Activated CD4-positive, alpha-beta T cell treated with anti-CD3 and anti-CD28 coated beads, Interleukin-2, amount 10 ng/mL, durations not matched to agents 7 days and 5 days (primary cell): ENCODE measurements at regions not wholly inside any gene's neighbourhood (a gene's known extent, or its start where the extent isn't known, plus 50 kb on each side); places are given as distances from the start of the nearest gene placed in this dataset.
A peak's percentile ranks its signal among the peaks of the same experiment; 100 is the strongest.
"Not testable (repeated sequence)": the region's sequence is repeated elsewhere in the genome, so short reads cannot be mapped to it uniquely, and the experiment has no call there.

ENCODE experiments used
- CTCF ChIA-PET: fragments of 350-600 bp; sonication (Branson Sonifier 250); formaldehyde crosslinking; loops from one replicate; lab custom pipeline; 2021; ENCODE audit warnings: antibody characterized with exemption; lab: Charles Lee
- POLR2A ChIA-PET: fragments of 350-600 bp; sonication (Branson Sonifier 250); formaldehyde crosslinking; loops from one replicate; lab custom pipeline; 2021; ENCODE audit warnings: antibody characterized with exemption; lab: Charles Lee
- DNase-seq: peaks from one replicate; pipeline ENCODE4 v3.0.0-alpha.2; 2020
- H3K27ac Mint-ChIP-seq: one replicate; pipeline ENCODE4 v1.8.0; 2021; ENCODE audit warnings: mild to moderate bottlenecking, moderate library complexity, mixed read lengths
- H3K27me3 Mint-ChIP-seq: one replicate; pipeline ENCODE4 v1.8.0; 2021; ENCODE audit warnings: mixed read lengths
- H3K36me3 Mint-ChIP-seq: one replicate; pipeline ENCODE4 v1.8.0; 2021; ENCODE audit warnings: low read depth, mixed read lengths
- H3K4me1 Mint-ChIP-seq: one replicate; pipeline ENCODE4 v1.8.0; 2021; ENCODE audit warnings: mixed read lengths
- H3K4me3 Mint-ChIP-seq: one replicate; pipeline ENCODE4 v1.8.0; 2021; ENCODE audit warnings: mild to moderate bottlenecking, moderate library complexity, mixed read lengths
- H3K9me3 Mint-ChIP-seq: one replicate; pipeline ENCODE4 v1.8.0; 2021; ENCODE audit warnings: mixed read lengths

DNA sequence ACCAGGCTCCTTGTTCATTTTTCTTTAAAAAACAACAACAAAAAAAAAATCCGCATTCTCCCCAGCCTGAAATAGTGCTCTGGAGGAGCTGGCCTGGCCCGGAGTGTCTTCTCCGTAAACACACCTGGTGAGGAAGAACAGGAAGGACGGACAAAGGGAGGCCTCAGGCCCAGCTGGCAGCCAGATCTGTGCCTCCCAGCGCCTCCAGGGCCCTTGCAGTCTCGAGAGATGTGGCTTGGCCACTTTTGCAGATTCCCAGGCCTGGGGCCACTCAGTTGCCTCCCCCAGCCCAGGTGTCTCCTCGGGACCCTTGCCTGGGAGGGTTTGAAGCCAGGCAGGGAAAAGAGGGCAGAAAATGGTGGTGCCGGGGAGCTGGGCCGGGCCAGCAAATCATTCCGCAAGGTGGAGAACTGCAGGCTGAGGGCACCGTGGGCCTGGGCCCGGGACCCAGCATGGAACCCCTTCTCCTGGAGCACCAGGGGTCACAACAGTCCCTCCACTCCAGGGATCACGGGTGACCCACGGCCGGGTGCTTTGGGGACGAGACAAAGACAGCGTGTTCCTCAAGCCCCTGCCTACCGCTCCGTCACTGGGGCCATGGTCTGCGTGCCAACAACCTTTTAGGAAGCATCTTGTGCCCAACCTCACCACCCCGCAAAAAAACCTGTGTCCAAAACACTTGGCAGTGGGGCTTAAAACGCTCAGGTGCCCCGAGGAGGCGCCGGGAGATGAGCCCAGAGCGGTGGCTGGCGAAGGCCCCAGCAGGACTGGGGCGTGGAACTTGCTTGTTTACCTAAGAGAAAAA lies 67.1 kb upstream of the WNT7B start:
- ChIA-PET CTCF (no interaction called here), POLR2A (no interaction called here)
- peak overlapping the region; percentile 75 for H3K4me3 Mint-ChIP-seq
- DNase-seq, result no peak
- H3K4me1 Mint-ChIP-seq, result peaks cover 18% of the 10 kb centered on the region
- peaks cover 2% of the 10 kb centered on the region for H3K27me3 Mint-ChIP-seq
- H3K27ac Mint-ChIP-seq, result peak overlapping the region; percentile 85
- H3K9me3 Mint-ChIP-seq, result no peaks in the 10 kb centered on the region
- no peaks in the 10 kb centered on the region for H3K36me3 Mint-ChIP-seq

DNA sequence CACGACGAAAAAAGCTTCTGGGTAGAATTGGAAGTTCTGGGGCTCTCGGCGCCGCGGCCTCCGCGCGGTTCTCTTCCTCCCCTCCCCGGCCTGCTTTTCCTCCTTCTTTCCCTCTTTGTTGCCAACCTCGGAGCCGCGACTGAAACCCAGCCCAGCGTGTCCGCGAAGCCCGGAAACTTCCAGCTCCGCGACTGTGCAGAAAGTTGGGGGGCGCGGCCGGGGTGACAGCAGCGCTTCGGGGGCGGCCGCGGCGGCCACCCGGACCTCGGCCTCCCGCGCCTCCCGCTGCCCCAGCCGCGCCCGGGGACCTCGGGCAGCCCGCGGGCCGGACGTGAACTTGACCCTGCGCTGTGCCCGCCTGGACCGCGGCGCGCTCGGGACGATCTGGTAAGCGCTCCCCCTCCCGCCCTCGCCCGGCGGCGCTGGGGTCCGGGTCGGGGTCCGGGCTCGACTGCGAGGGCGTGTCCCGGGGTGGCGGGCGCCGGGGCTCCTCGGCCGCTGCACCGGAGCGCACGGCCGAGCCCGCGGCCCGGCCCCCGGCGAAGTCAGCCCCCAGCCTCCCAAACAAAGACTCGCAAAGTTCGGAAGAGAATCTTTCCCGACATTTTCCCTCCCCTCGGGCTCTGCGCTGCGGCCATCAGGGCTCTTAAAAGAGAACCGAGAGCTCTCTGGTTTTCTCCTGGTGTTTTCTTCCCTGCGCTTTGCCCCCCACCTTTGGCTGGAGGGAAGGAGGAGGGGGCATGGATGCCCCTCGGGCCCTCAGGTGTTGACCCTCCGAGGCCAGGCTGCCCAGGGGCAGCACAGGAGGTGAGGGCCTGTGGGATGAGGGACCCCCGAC lies 67.9 kb upstream of the WNT7B start:
- peak; percentile 37 for DNase-seq
- Mint-ChIP-seq H3K27ac (peak overlapping the region; percentile 85), H3K9me3 (no peaks in the 10 kb centered on the region), H3K27me3 (peaks cover 2% of the 10 kb centered on the region), H3K4me1 (peaks cover 17% of the 10 kb centered on the region), H3K4me3 (peak overlapping the region; percentile 75), H3K36me3 (no peaks in the 10 kb centered on the region)
- CTCF ChIA-PET, result no interaction called here
- POLR2A ChIA-PET, result interaction anchor here (0.6 kb wide), 1 partner anchor 27 kb away, joined by 3 read pairs; no protein-coding TSS in a partner anchor

DNA sequence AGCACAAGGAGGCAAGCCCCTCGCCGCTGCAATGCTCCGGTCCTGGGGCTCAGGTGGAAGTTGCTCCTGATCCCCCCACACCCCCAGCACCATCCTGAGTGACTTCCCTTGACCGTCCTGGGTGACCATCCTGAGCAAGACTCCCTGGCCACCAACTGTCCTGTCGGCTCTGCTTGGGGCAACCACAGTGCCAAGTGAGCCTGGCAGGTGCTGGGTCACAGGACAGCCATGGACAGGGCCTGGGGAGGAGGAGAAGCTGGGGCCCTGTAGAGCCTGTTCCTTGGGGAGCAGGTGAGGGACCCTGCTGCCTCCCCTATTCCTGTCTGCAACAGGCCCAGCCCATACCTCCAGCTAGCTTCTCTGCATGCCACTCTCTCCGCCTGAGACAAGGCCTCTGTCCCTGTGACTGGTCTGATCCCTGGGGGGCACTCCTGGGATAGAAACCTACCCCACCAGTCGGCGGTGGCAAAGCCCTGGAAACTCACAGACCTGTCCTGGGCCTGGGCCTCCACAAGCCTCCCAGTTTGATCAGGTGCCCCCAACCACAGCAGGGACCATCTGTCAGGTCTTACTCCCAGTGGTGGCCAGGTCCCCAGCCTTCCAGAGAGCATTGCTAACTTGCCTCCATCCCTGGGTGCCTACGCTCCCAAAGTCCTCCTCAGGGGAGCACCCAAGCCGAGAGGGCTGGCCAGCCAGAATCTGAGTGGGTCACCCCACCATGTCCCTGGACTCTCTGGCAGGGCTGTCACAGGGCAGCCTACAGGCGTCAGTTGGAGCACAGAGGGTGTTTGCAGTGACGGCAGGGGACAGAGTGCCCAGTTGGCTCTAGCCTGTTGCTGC lies 68.7 kb upstream of the WNT7B start:
- H3K36me3 Mint-ChIP-seq, result no peaks in the 10 kb centered on the region
- no peak for DNase-seq
- H3K4me3 Mint-ChIP-seq, result peak overlapping the region; percentile 63
- H3K4me1 Mint-ChIP-seq, result peaks cover 17% of the 10 kb centered on the region
- CTCF ChIA-PET, result interaction anchor here (0.5 to 2.1 kb wide), 2 partner anchors 9 to 21 kb away, joined by 3 to 8 read pairs; no protein-coding TSS in a partner anchor
- H3K27me3 Mint-ChIP-seq, result peaks cover 2% of the 10 kb centered on the region
- POLR2A ChIA-PET, result no interaction called here
- no peaks in the 10 kb centered on the region for H3K9me3 Mint-ChIP-seq
- peak overlapping the region; percentile 46 for H3K27ac Mint-ChIP-seq

DNA sequence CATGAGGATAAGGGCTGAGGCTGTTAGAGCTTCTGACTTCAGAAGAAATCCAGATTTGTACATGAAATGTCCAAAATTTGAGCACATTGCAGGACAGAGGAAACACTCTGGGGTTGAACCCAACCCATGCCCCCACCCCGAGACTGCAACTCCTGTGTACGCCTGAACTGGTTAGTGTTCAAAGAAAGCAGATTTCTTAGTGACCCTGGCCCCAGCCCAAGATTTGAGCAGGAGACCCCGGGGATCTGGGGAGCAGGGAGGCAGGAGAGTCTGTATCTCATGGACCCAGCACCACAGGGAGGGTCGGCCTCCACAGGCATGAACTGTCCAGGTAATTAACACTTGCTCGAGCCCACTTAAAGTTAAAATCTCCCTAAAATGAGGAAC lies 69.3 kb upstream of the WNT7B start:
- Mint-ChIP-seq H3K4me1 (peaks cover 20% of the 10 kb centered on the region), H3K4me3 (no peak overlapping the region), H3K36me3 (no peaks in the 10 kb centered on the region), H3K9me3 (no peaks in the 10 kb centered on the region), H3K27ac (peak overlapping the region; percentile 52), H3K27me3 (peaks cover 2% of the 10 kb centered on the region)
- DNase-seq, result no peak
- ChIA-PET POLR2A (no interaction called here), CTCF (interaction anchor here (0.6 to 2.1 kb wide), 2 partner anchors 10 to 1530 kb away, joined by 3 to 8 read pairs; no protein-coding TSS in a partner anchor)

DNA sequence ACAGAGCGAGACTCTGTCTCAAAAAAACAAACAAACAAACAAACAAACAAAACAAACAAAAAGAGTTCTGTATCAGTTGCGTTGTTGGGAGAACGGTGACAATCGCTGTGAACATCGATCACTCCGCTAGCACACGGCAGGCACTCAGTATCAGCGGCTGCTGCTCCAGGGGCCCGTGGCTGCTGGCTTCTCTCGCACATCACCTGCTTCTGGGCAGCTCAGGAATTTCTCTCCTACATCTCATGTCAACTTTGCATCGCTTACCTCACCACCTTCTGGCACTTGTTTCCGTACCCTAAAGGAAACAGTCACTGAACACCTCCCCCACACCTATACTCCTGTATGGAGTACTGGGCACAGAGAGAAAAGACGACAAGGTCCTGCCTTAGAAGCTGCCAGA lies 70.3 kb upstream of the WNT7B start:
- ChIA-PET POLR2A (no interaction called here), CTCF (interaction anchor here (0.6 to 2.1 kb wide), 2 partner anchors 11 to 1531 kb away, joined by 3 to 8 read pairs; no protein-coding TSS in a partner anchor)
- no peak overlapping the region for H3K27ac Mint-ChIP-seq
- H3K27me3 Mint-ChIP-seq, result peaks cover 2% of the 10 kb centered on the region
- H3K36me3 Mint-ChIP-seq, result no peaks in the 10 kb centered on the region
- H3K4me3 Mint-ChIP-seq, result no peak overlapping the region
- H3K9me3 Mint-ChIP-seq, result no peaks in the 10 kb centered on the region
- no peak for DNase-seq
- H3K4me1 Mint-ChIP-seq, result peaks cover 25% of the 10 kb centered on the region

DNA sequence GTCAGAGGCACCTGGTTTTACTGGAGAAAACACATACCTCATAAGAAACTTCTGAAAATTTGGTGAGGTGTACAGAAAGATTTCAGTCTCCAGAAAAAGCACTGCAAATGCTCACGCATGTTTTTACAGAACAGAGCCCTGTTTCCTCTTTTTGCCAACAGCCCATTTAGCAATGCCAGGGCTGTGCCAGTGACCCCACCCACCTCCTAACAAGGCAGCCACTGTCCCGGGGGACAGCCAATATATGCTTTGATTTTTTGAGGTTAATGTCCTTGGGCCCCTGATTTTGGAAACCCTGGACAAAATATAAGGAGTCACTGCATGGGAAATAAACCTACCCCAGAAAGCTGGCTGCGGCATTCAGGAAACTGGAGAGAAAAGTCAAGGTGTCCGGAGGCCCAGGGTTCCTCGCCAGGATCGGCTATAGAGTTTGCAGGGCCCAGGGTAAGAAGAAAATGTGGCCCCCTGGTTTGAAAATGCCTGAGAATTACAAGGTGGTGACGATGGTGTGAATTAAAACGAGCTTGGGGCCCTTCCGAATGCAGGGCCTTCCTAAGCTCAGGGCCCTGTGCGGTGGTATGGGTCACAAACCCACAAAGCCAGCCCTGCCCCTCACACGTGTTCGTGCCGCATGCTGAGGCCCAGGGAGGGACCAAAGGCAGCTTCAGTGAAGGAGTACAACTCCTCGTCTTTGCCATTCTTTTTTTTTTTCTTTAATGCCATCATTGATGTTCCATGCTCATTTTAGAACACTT lies 71.1 kb upstream of the WNT7B start:
- Mint-ChIP-seq H3K36me3 (no peaks in the 10 kb centered on the region), H3K4me3 (no peak overlapping the region), H3K9me3 (no peaks in the 10 kb centered on the region), H3K27ac (no peak overlapping the region), H3K27me3 (peaks cover 2% of the 10 kb centered on the region), H3K4me1 (peaks cover 29% of the 10 kb centered on the region)
- ChIA-PET POLR2A (no interaction called here), CTCF (interaction anchor here (0.6 kb wide), 2 partner anchors 15 to 101 kb away, joined by 3 read pairs; no protein-coding TSS in a partner anchor)
- DNase-seq, result no peak

DNA sequence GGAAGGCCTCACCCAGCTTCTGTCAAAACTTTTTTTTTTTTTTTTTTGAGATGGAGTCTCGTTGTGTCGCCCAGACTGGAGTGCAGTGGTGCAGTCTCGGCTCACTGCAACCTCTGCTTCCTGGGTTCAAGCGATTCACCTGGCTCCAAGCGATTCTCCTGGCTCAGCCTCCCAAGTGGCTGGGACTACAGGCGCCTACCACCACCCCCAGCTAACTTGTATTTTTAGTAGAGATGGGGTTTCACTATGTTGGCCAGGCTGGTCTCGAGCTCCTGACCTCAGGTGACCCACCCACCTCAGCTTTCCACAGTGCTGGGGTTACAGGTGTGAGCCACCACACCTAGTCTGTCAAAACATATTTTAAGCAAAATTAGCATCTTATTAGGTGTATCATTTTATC lies 71.7 kb upstream of the WNT7B start:
- H3K4me3 Mint-ChIP-seq, H3K36me3 Mint-ChIP-seq, POLR2A ChIA-PET, H3K27ac Mint-ChIP-seq, H3K27me3 Mint-ChIP-seq, H3K9me3 Mint-ChIP-seq, DNase-seq: not testable (repeated sequence)
- CTCF ChIA-PET, result interaction anchor here (0.6 kb wide), 1 partner anchor 100 kb away, joined by 3 read pairs; no protein-coding TSS in a partner anchor
- peaks cover 27% of the 10 kb centered on the region for H3K4me1 Mint-ChIP-seq

DNA sequence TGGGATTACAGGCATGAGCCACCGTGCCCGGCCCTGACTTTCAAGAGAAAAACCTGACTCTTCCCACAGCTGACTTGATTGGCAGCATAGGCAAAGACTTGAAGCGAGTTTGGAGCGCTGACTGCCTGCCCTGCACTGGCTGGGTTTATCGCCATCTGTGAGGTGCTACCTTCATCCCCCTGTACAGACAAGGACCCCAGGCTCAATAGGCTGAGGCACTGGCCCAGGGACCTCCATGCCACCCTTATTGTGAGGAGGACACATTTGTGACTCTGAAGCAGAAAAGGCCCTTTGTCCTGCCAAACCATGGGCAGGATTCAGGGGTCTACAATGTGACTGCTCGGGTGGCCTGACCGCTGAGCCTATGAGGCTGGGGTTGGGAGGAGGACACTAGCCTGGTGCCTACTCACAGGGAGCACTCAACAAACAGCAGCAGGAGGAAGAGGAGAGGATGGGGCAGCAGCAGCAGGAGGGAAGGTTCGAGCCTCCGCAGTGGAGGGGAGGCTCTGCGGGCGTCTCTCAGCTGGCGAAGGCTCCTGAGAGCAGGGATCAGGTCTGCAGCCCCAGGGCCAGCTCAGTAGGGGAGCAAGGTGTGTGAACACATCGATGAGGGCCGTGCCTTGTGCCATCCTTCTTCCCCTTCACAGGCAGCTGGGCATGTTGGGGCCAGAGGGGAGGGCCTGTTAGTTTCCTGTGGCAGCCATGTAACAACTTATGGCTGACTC lies 72.9 kb upstream of the WNT7B start:
- Mint-ChIP-seq H3K4me3 (no peak overlapping the region), H3K27me3 (peaks cover 2% of the 10 kb centered on the region), H3K27ac (no peak overlapping the region), H3K36me3 (no peaks in the 10 kb centered on the region), H3K4me1 (peaks cover 23% of the 10 kb centered on the region), H3K9me3 (no peaks in the 10 kb centered on the region)
- ChIA-PET POLR2A (no interaction called here), CTCF (no interaction called here)
- no peak for DNase-seq

DNA sequence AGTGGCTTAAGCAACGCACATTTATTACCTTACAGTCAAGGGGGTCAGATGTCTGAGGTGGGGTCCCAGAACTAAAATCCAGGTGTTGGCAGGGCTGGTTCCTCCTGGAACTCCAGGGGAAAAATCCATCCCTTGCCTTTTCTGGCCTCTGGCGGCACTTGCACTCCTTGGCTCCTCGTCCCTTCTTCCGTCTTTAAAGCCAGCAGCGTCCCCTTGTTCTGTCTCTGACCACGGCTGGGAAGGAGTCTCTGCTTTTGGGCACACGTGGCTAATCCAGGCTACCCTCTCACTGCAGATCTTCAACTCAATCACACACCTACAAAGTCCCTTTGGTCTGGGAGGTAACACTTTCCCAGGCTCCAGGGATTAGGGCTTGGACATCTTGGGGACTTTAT lies 73.5 kb upstream of the WNT7B start:
- no peak overlapping the region for H3K4me3 Mint-ChIP-seq
- H3K36me3 Mint-ChIP-seq, result no peaks in the 10 kb centered on the region
- ChIA-PET CTCF (no interaction called here), POLR2A (no interaction called here)
- DNase-seq, result no peak
- H3K27ac Mint-ChIP-seq, result no peak overlapping the region
- H3K4me1 Mint-ChIP-seq, result peaks cover 29% of the 10 kb centered on the region
- H3K27me3 Mint-ChIP-seq, result peaks cover 2% of the 10 kb centered on the region
- H3K9me3 Mint-ChIP-seq, result no peaks in the 10 kb centered on the region

DNA sequence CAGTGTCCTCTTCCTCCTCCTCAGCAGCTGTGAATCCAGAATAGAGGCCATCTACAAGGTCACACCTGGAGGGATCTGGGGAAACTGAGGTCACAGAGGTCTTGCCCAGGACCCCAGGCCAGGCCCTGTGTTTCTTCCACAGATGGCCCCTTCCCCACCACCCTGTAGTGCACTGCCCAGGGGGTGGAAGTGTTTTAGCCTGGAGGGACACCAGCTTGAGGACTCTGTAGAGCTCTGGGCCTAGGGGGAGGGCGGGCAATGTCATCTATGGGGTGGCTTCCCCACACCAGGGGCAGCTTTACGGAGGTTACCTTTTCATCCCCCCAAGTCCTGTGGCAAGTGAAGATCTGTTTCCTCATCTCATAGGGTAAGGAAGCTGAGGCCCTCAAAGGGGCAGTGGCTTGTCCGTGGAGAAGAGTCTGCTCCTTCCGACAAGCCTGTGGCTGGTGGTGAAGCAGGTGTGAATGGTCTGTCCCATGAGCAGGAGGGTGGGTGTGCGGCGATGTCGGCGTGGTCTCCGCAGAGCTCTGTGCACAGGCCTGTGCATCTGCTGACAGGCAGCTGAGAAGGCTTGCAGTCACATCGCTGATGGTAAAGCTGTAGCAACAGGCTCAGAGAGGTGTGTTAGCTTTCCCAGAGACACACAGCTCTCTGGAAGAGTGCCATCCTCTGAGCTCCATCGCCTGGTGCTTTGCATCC lies 74.1 kb upstream of the WNT7B start:
- ChIA-PET POLR2A (no interaction called here), CTCF (interaction anchor here (0.9 to 1.5 kb wide), 3 partner anchors 37 to 45 kb away, joined by 3 to 4 read pairs (median 3); no protein-coding TSS in a partner anchor)
- DNase-seq, result no peak
- H3K9me3 Mint-ChIP-seq, result no peaks in the 10 kb centered on the region
- peak overlapping the region; percentile 97 for H3K27ac Mint-ChIP-seq
- H3K36me3 Mint-ChIP-seq, result no peaks in the 10 kb centered on the region
- H3K4me3 Mint-ChIP-seq, result no peak overlapping the region
- peaks cover 2% of the 10 kb centered on the region for H3K27me3 Mint-ChIP-seq
- peaks cover 34% of the 10 kb centered on the region for H3K4me1 Mint-ChIP-seq

DNA sequence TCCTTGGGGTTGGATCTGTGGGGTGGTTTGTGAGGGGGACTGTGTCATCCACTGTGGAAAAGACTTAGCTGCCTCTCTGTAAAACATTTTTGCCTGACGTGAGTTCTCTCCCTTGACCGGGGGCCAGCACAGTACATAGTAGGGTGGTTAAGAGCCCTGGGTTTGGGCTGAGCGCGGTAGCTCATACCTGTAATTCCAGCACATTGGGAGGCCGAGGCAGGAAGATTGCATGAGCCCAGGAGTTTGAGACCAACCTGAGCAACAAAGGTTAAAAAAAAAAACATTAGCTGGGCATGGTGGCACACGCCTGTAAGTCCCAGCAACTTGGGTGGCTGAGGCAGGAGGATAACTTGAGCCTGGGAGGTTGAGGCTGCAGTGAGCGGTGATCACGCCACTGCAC lies 74.7 kb upstream of the WNT7B start:
- Mint-ChIP-seq H3K4me1 (peaks cover 38% of the 10 kb centered on the region), H3K36me3 (peaks cover 4% of the 10 kb centered on the region), H3K4me3 (peak overlapping the region; percentile 41), H3K9me3 (no peaks in the 10 kb centered on the region), H3K27ac (peak overlapping the region; percentile 97), H3K27me3 (peaks cover 2% of the 10 kb centered on the region)
- ChIA-PET POLR2A (no interaction called here), CTCF (interaction anchor here (0.7 to 1.5 kb wide), 4 partner anchors 37 to 566 kb away, joined by 3 to 4 read pairs (median 3); no protein-coding TSS in a partner anchor)
- DNase-seq, result no peak
